A549 (cell line): ENCODE measurements at regions not wholly inside any gene's neighbourhood (a gene's known extent, or its start where the extent isn't known, plus 50 kb on each side); places are given as distances from the start of the nearest gene placed in this dataset.

Source experiments
- BHLHE40 ChIP-seq: IDR thresholded peaks from 2 replicates; pipeline ENCODE4 v1.6.1; 2012; ENCODE audit warnings: low read depth, low read length, inconsistent platforms
- CTCF ChIP-seq: fragments of >200 bp; sonication (Bioruptor Twin); formaldehyde crosslinking; IDR thresholded peaks from 3 replicates; pipeline ENCODE4 v1.5.1; 2016
- FOSL2 ChIP-seq, 2 experiments: fragments of 450-650 bp in 1 of 2; fragments of >200 bp in 1 of 2; sonication (Bioruptor Twin) in 1 of 2; formaldehyde crosslinking; IDR thresholded peaks; 2 replicates each; pipeline versions ENCODE4 v1.5.0 to v1.6.1; 2016 to 2020; ENCODE audit warnings: mild to moderate bottlenecking in 1 of 2, moderate library complexity in 1 of 2
- MAX ChIP-seq: IDR thresholded peaks from 2 replicates; pipeline ENCODE4 v1.6.1; 2012
- MAZ ChIP-seq: fragments of 150-350 bp; IDR thresholded peaks from 2 replicates; pipeline ENCODE4 v1.6.1; 2014; ENCODE audit warnings: antibody characterized with exemption, low read depth, low read length, borderline replicate concordance
- POLR2A ChIP-seq: IDR thresholded peaks from 2 replicates; pipeline ENCODE4 v1.6.1; 2012; ENCODE audit warnings: mild to moderate bottlenecking, low read length
- RFX5 ChIP-seq: fragments of 450-650 bp; IDR thresholded peaks from 2 replicates; pipeline ENCODE4 v1.7.1; 2014; ENCODE audit warnings: antibody characterized with exemption, mild to moderate bottlenecking, moderate library complexity
- TF ChIP-seq, protein P1 (sequence below): fragments of 200-600 bp; sonication (generic); IDR thresholded peaks from 2 replicates; pipeline ENCODE4 v1.6.1; 2016; ENCODE audit warnings: antibody characterized with exemption, mild to moderate bottlenecking, moderate library complexity

- TF ChIP-seq MAX (no peak), BHLHE40 (no peak), POLR2A (no peak), RFX5 (no peak), CTCF (no peak), FOSL2 (IDR thresholded peaks at IDR 0.05) (no peak), FOSL2 (CRISPR knock-in tag; IDR thresholded peaks at IDR 0.05) (no peak), MAZ (no peak)
- TF ChIP-seq, protein P1, sequence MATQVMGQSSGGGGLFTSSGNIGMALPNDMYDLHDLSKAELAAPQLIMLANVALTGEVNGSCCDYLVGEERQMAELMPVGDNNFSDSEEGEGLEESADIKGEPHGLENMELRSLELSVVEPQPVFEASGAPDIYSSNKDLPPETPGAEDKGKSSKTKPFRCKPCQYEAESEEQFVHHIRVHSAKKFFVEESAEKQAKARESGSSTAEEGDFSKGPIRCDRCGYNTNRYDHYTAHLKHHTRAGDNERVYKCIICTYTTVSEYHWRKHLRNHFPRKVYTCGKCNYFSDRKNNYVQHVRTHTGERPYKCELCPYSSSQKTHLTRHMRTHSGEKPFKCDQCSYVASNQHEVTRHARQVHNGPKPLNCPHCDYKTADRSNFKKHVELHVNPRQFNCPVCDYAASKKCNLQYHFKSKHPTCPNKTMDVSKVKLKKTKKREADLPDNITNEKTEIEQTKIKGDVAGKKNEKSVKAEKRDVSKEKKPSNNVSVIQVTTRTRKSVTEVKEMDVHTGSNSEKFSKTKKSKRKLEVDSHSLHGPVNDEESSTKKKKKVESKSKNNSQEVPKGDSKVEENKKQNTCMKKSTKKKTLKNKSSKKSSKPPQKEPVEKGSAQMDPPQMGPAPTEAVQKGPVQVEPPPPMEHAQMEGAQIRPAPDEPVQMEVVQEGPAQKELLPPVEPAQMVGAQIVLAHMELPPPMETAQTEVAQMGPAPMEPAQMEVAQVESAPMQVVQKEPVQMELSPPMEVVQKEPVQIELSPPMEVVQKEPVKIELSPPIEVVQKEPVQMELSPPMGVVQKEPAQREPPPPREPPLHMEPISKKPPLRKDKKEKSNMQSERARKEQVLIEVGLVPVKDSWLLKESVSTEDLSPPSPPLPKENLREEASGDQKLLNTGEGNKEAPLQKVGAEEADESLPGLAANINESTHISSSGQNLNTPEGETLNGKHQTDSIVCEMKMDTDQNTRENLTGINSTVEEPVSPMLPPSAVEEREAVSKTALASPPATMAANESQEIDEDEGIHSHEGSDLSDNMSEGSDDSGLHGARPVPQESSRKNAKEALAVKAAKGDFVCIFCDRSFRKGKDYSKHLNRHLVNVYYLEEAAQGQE = no peak
These were observed 109.3 kb upstream of the TAF11L2 start for GRCh38 chr5:17388717-17389116.
